ENCODE measurements at regions not wholly inside any gene's neighbourhood (a gene's known extent, or its start where the extent isn't known, plus 50 kb on each side); places are given as distances from the start of the nearest gene placed in this dataset.
A peak's percentile ranks its signal among the peaks of the same experiment; 100 is the strongest.

GRCh38 chr11:92484570-92484969 is 260.0 kb downstream of the FAT3 start:
- intact Hi-C loops (cut with DNase I): no loop called here
- H3K4me1 ChIP-seq: no peaks in the 10 kb centered on the region
- DNase-seq (no peak), ATAC-seq (no peak)
- H3K27ac ChIP-seq: no peak overlapping the region
- no peak overlapping the region for H3K4me3 ChIP-seq
- H3K27me3 ChIP-seq: no peaks in the 10 kb centered on the region
- no peaks in the 10 kb centered on the region for H3K9me3 ChIP-seq
- no peak for TF ChIP-seq CTCF (IDR thresholded peaks at IDR 0.05)
- no peak for TF ChIP-seq POLR2A (IDR thresholded peaks at IDR 0.05)
- 85% methylated on average over 4 of the region's 4 CpGs for WGBS (ENCODE audit: insufficient coverage, low coverage, low lambda C conversion rate, missing lambda C conversion rate)
- H3K36me3 ChIP-seq: no peaks in the 10 kb centered on the region

GRCh38 chr11:92489826-92490399 is 265.3 kb downstream of the FAT3 start:
- TF ChIP-seq CTCF (IDR thresholded peaks at IDR 0.05): no peak
- no peak for TF ChIP-seq POLR2A (IDR thresholded peaks at IDR 0.05)
- WGBS (ENCODE audit: insufficient coverage, low coverage, low lambda C conversion rate, missing lambda C conversion rate): 60% methylated on average over 3 of the region's 3 CpGs
- intact Hi-C loops (cut with DNase I): no loop called here

GRCh38 chr11:92492372-92492771 is 267.8 kb downstream of the FAT3 start:
- ATAC-seq (no peak), DNase-seq (no peak)
- no peaks in the 10 kb centered on the region for H3K36me3 ChIP-seq
- intact Hi-C loops (cut with DNase I): no loop called here
- WGBS (ENCODE audit: insufficient coverage, low coverage, low lambda C conversion rate, missing lambda C conversion rate): 64% methylated on average over 1 of the region's 1 CpG
- H3K4me3 ChIP-seq: no peak overlapping the region
- no peak overlapping the region for H3K27ac ChIP-seq
- TF ChIP-seq POLR2A (IDR thresholded peaks at IDR 0.05): no peak
- TF ChIP-seq CTCF (IDR thresholded peaks at IDR 0.05): no peak
- H3K9me3 ChIP-seq: no peaks in the 10 kb centered on the region
- no peaks in the 10 kb centered on the region for H3K27me3 ChIP-seq
- H3K4me1 ChIP-seq: peaks cover 0 to 8% (median 0%) of the 10 kb centered on the region in 4 donors

More at GRCh38 chr11:92489826-92490399, 265.3 kb downstream of the FAT3 start:
- Histone ChIP-seq H3K27ac (no peak overlapping the region), H3K9me3 (no peaks in the 10 kb centered on the region), H3K36me3 (no peaks in the 10 kb centered on the region), H3K4me3 (no peak overlapping the region), H3K4me1 (peaks cover 0 to 3% (median 0%) of the 10 kb centered on the region in 4 donors), H3K27me3 (no peaks in the 10 kb centered on the region)
- ATAC-seq (no peak), DNase-seq (no peak)

GRCh38 chr11:92495107-92495793 is 270.6 kb downstream of the FAT3 start:
- TF ChIP-seq CTCF (IDR thresholded peaks at IDR 0.05): no peak
- TF ChIP-seq POLR2A (IDR thresholded peaks at IDR 0.05): no peak

More at GRCh38 chr11:92495107-92495793, 270.6 kb downstream of the FAT3 start:
- 19% methylated on average over 3 of the region's 3 CpGs for WGBS (ENCODE audit: insufficient coverage, low coverage, low lambda C conversion rate, missing lambda C conversion rate)
- Histone ChIP-seq H3K4me1 (peaks cover 0 to 8% (median 0%) of the 10 kb centered on the region in 4 donors), H3K36me3 (no peaks in the 10 kb centered on the region), H3K27me3 (no peaks in the 10 kb centered on the region), H3K9me3 (no peaks in the 10 kb centered on the region), H3K4me3 (no peak overlapping the region), H3K27ac (no peak overlapping the region)
- DNase-seq (peak; percentile 28 to 67 (median 47)), ATAC-seq (peak; percentile 95 to 99 (median 98))
- intact Hi-C loops (cut with DNase I): no loop called here
